ENCODE measurements at regions not wholly inside any gene's neighbourhood (a gene's known extent, or its start where the extent isn't known, plus 50 kb on each side); places are given as distances from the start of the nearest gene placed in this dataset.
A peak's percentile ranks its signal among the peaks of the same experiment; 100 is the strongest.
"Not testable (repeated sequence)": the region's sequence is repeated elsewhere in the genome, so short reads cannot be mapped to it uniquely, and the experiment has no call there.

- no peak for DNase-seq
Observed at GRCh38 chr10:3402187-3402751, 229.7 kb upstream of the PITRM1 start.

DNA sequence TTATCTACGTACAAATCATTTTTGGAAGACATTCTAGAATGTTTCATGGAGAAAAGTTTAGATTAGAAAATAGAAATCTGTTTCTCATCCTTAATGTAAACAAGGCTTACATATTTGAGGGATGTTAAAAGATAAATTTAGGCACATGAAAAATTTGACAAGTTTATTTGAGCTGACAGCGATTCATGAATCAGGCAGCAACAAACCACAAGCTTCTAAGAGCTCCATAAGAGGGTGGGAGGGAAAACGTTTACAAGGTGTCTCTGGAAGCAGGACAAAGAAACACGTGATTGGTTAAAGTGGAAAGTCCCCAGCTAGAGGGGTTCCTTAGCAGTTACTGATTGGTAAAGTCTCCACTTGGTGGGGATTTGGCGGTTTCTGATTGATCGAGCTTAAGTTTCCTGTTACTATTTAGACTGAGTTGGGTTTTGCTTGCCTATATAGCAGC, 228.9 kb upstream of the PITRM1 start:
- no peak for DNase-seq

- DNase-seq = no peak
Observed at GRCh38 chr10:3400348-3400747, 227.8 kb upstream of the PITRM1 start.

- DNase-seq = no peak
Observed at GRCh38 chr10:3399756-3400155, 227.2 kb upstream of the PITRM1 start.

DNA sequence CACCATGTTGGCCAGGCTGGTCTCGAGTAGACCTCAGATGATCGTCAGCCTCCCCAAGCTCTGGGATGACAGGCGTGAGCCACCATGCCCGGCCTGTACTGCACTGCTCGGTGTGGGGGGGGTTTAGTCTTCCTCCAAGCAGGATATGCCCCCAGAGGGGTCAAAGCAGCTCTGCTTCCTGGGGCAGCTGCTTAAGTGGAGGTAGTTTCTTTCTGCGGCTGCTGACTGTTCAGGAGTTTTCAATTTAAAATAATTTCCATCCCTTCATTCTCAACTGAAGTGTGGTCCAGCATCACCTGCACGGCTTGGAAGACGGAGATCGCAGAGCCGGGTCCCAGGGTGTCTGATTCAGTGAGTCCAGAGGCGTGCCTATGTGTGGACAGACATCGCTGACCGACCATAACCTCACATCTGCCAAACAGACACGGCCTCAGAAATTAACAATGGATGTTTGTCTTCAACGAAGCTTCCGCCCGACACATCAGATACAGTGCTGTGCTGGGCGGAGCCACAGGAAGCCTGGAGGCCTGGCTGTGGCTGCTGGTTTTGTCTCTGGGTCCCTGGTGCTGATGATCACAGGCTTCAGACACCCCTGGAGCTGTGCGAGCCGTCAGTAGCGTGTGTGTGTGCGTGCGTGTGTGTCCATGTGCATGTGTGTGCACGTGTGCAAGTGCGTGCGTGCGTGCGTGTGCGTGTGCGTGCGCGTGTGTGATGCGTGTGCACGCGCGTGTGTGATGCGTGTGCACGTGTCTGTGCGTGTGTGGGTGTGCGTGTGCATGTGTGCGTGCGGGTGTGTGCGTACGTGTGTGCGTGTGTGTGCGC, 226.5 kb upstream of the PITRM1 start:
- DNase-seq = no peak

GRCh38 chr10:3397846-3398245, 225.3 kb upstream of the PITRM1 start:
- no peak for DNase-seq

- no peak for DNase-seq
Observed at GRCh38 chr10:3397231-3397630, 224.6 kb upstream of the PITRM1 start.

- no peak for DNase-seq
Observed at GRCh38 chr10:3396116-3396515, 223.5 kb upstream of the PITRM1 start.

DNA sequence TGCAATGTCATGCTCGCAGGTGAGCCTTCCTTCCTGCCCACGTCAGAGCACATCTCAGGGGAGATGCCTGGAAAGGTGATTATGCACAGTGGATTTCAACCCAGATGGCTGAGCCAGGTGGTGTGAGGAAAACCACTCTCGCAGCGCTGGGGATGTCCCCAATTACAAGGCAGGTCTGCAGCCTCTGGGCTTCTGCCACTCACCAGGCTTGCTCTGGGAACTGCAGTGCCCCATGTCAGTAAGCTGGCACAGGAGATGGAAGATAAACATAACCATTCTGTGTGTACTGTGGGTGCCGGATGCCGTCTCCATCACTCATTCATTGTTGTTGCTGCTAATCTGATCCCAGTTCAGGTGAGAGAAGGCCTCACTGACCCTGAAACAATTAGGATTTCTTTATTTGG, 222.9 kb upstream of the PITRM1 start:
- no peak for DNase-seq

- DNase-seq = peak in 1 of 3 donors; percentile 6
Observed at GRCh38 chr10:3395041-3395440, 222.5 kb upstream of the PITRM1 start.

DNA sequence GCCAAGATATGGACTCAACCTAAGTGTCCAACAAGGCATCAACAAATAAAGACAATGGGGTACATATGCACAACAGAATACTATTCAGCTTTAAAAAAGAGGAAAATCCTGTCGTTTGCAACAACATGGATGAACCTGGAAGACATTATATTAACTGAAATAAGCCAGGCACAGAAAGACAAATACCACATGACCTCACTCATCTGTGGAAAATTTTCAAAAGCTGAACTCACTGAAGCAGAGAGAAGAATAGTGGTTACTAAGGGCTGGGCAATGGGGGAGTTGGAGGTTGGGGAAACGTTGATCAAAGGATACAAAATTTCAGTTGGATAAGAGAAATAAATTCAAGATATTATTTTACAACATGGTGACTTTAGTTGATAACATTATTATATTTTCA, 221.4 kb upstream of the PITRM1 start:
- DNase-seq = no peak

DNA sequence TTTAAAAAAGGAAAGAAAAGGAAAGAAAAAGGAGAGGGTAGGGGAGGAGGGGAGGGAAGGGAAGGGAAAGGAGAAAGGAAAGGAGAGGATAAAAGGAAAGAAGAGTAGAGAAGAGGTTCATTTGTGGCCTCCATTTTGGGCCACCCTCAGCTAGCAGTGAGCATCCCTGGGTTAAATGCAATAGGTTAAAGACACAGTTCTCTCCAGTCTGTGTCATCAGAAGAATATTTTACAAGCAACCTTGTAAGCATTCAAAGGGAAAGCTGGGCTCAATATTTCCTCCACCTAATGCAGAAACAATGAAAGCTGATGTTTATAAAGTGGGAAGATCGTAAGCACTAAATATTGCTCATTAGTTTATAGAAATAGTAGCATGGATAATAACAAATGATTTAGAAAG, 219.1 kb upstream of the PITRM1 start:
- DNase-seq = no peak

DNA sequence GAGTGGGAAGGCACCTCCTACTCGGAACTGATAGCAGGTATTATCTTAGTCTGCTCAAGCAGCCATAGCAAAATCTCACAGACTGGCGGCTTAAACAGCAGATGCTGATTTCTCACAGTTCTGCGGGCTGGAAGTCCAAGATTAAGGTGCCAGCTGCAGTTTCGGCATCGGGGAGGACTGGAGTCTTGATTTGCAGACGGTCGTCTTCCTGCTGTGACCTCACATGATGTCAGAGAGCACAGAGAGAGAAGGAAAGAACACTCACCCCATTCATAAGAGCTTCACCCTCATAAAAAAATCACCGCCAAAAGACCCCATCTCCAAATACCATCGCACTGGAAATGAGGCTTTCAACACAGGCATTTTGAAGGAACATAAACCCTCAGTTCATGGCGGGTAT, 216.5 kb upstream of the PITRM1 start:
- DNase-seq = no peak

DNA sequence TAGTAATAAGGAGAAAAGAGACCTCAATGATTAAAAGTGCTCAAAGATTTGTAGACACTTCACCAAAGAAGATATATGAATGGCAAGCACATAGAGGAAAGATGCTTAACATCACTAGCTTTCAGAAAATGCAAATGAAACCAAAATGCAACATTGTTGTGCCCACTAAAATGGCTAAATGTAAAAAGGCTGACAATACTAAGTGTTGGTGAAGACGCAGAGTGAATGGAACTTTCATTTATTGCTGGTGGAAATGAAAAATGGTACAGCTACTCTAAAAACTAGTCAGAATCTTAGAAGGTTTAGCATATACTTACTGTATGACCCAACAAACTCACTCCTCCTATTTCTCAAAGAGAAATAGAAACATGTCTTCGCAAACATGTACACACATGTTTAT, 212.9 kb upstream of the PITRM1 start:
- DNase-seq = no peak

GRCh38 chr10:3382092-3382491, 209.5 kb upstream of the PITRM1 start:
- no peak for DNase-seq

- DNase-seq = no peak
Observed at GRCh38 chr10:3380406-3381050, 207.9 kb upstream of the PITRM1 start.

DNA sequence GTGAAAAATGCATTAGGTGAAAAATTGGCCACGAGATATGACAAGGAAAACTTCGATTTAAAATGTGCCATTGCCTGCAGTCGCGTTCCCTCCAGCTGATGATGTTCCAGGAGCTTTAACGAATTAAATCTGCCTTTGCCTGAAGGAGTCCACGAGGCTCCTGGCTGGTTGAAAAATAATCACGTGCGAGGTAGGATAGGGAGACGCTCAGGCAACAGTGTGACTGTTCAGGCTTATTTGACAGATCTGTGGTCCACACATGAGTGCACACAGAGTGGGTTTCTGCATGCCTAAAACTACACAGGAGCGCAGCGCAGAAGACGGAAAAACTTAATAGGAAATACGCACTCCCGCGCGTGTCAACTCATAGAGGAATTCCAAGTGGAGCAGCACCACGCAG, 204.0 kb upstream of the PITRM1 start:
- no peak for DNase-seq

- DNase-seq = no peak
Observed at GRCh38 chr10:3375505-3375904, 202.9 kb upstream of the PITRM1 start.

GRCh38 chr10:3374914-3375313, 202.3 kb upstream of the PITRM1 start:
- no peak for DNase-seq

DNA sequence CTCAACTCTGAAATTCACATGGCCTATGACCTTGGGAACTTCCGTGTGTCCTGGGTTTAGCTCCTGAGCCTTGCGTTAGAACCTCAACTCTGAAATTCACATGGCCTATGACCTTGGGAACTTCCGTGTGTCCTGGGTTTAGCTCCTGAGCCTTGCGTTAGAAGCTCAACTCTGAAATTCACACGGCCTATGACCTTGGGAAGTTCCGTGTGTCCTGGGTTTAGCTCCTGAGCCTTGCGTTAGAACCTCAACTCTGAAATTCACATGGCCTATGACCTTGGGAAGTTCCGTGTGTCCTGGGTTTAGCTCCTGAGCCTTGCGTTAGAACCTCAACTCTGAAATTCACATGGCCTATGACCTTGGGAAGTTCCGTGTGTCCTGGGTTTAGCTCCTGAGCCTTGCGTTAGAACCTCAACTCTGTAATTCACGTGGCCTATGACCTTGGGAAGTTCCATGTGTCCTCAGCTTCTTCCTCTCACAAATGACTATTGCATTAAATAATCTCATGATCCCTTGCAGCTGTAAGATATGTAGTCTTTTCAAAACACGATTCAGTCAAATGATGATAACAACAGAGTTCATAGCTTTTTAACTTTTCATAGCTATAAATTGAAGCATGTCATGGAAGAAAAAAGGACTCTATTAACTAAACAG, 200.9 kb upstream of the PITRM1 start:
- DNase-seq = not testable (repeated sequence)

GRCh38 chr10:3372281-3372680, 199.7 kb upstream of the PITRM1 start:
- peak in 2 of 3 donors; percentile 9 to 14 for DNase-seq

- not testable (repeated sequence) for DNase-seq
Observed at GRCh38 chr10:3371624-3372023, 199.0 kb upstream of the PITRM1 start.

GRCh38 chr10:3366735-3367405, 194.3 kb upstream of the PITRM1 start:
- no peak for DNase-seq

All from suppressor macrophage treated with lipopolysaccharide for 1 hour (primary cell).